ENCODE measurements at regions not wholly inside any gene's neighbourhood (a gene's known extent, or its start where the extent isn't known, plus 50 kb on each side); places are given as distances from the start of the nearest gene placed in this dataset.
A peak's percentile ranks its signal among the peaks of the same experiment; 100 is the strongest.

DNA sequence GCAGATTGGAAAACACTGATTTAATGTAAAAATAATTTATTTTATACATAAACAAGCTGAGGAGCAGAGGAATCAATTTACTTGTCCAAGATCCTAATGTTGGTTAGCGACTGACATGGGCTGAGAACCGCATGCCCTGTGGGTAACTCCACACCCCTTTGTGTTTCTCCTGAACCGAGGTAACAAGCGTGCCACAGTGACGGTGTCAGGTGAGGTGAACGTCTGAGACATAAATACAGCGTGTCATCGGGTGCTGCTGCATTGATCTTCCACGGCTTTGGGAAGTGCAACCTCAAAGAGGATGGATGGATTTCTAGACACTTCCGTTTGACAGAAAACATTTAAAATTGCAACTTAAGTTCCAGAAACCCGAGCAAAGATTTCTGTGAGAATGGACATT, 386.8 kb upstream of the ADARB2 start (continued):
- TF ChIP-seq, protein P1, sequence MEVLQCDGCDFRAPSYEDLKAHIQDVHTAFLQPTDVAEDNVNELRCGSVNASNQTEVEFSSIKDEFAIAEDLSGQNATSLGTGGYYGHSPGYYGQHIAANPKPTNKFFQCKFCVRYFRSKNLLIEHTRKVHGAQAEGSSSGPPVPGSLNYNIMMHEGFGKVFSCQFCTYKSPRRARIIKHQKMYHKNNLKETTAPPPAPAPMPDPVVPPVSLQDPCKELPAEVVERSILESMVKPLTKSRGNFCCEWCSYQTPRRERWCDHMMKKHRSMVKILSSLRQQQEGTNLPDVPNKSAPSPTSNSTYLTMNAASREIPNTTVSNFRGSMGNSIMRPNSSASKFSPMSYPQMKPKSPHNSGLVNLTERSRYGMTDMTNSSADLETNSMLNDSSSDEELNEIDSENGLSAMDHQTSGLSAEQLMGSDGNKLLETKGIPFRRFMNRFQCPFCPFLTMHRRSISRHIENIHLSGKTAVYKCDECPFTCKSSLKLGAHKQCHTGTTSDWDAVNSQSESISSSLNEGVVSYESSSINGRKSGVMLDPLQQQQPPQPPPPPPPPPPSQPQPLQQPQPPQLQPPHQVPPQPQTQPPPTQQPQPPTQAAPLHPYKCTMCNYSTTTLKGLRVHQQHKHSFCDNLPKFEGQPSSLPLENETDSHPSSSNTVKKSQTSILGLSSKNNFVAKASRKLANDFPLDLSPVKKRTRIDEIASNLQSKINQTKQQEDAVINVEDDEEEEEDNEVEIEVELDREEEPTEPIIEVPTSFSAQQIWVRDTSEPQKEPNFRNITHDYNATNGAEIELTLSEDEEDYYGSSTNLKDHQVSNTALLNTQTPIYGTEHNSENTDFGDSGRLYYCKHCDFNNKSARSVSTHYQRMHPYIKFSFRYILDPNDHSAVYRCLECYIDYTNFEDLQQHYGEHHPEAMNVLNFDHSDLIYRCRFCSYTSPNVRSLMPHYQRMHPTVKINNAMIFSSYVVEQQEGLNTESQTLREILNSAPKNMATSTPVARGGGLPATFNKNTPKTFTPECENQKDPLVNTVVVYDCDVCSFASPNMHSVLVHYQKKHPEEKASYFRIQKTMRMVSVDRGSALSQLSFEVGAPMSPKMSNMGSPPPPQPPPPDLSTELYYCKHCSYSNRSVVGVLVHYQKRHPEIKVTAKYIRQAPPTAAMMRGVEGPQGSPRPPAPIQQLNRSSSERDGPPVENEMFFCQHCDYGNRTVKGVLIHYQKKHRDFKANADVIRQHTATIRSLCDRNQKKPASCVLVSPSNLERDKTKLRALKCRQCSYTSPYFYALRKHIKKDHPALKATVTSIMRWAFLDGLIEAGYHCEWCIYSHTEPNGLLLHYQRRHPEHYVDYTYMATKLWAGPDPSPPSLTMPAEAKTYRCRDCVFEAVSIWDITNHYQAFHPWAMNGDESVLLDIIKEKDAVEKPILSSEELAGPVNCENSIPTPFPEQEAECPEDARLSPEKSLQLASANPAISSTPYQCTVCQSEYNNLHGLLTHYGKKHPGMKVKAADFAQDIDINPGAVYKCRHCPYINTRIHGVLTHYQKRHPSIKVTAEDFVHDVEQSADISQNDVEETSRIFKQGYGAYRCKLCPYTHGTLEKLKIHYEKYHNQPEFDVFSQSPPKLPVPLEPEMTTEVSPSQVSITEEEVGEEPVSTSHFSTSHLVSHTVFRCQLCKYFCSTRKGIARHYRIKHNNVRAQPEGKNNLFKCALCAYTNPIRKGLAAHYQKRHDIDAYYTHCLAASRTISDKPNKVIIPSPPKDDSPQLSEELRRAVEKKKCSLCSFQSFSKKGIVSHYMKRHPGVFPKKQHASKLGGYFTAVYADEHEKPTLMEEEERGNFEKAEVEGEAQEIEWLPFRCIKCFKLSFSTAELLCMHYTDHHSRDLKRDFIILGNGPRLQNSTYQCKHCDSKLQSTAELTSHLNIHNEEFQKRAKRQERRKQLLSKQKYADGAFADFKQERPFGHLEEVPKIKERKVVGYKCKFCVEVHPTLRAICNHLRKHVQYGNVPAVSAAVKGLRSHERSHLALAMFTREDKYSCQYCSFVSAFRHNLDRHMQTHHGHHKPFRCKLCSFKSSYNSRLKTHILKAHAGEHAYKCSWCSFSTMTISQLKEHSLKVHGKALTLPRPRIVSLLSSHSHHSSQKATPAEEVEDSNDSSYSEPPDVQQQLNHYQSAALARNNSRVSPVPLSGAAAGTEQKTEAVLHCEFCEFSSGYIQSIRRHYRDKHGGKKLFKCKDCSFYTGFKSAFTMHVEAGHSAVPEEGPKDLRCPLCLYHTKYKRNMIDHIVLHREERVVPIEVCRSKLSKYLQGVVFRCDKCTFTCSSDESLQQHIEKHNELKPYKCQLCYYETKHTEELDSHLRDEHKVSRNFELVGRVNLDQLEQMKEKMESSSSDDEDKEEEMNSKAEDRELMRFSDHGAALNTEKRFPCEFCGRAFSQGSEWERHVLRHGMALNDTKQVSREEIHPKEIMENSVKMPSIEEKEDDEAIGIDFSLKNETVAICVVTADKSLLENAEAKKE (CRISPR knock-in tag; IDR thresholded peaks at IDR 0.05), result no peak
- TF ChIP-seq ZNF331 (CRISPR knock-in tag; IDR thresholded peaks at IDR 0.05; ENCODE audit: low read depth) (no peak), STAT1 (IDR thresholded peaks at IDR 0.05; ENCODE audit: unreplicated experiment) (no peak), JUNB (IDR thresholded peaks at IDR 0.05; ENCODE audit: unreplicated experiment) (no peak)
- TF ChIP-seq, protein P2, sequence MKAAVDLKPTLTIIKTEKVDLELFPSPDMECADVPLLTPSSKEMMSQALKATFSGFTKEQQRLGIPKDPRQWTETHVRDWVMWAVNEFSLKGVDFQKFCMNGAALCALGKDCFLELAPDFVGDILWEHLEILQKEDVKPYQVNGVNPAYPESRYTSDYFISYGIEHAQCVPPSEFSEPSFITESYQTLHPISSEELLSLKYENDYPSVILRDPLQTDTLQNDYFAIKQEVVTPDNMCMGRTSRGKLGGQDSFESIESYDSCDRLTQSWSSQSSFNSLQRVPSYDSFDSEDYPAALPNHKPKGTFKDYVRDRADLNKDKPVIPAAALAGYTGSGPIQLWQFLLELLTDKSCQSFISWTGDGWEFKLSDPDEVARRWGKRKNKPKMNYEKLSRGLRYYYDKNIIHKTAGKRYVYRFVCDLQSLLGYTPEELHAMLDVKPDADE (IDR thresholded peaks at IDR 0.05), result no peak

DNA sequence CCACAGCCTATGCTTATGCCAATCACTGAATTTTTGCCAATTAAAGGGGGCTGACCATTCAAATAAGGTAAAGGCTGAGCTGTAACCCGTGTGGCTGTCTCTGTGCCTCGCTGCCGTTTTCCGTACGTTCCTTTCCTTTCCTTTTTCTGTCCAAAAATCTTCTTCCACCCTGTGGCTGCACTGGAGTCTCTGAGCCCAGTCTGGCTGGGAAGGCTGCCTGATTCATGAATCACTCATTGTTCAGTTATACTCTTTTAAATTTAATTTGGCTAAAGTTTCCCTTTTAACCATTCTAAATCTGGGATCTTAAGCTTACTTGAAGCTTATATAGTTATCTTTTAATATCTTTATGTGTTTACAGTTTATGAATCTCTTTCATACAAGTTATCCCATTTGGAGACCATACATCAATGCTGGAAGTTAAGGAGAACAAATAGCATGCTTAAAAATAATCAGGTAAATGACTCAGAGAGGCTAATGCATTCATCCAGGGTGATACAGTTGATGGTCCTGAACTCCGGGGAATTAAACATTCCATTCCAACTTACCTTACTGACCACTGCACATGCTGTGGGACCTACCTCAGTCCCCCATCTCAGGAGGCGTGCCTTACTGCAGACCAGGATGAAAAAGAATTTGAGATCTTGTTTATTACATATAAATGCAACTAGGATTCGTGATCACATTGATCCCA, 385.3 kb upstream of the ADARB2 start:
- Mint-ChIP-seq H3K9me3 (peaks cover 3% of the 10 kb centered on the region), H3K27ac (no peak overlapping the region), H3K27me3 (ENCODE audit: insufficient read depth, low read depth, poor library complexity) (peaks cover 2% of the 10 kb centered on the region), H3K36me3 (ENCODE audit: low read depth) (peaks cover 2% of the 10 kb centered on the region), H3K4me3 (no peak overlapping the region), H3K4me1 (peaks cover 5% of the 10 kb centered on the region)
- Histone ChIP-seq H3K4me1 (ENCODE audit: insufficient read depth) (no peaks in the 10 kb centered on the region), H2AFZ (0 out of 2 replicates have a peak overlapping the region, but pooled peaks have one; percentile 14), H3K4me3 (no peak overlapping the region), H3K27ac (ENCODE audit: low read depth) (no peak overlapping the region), H4K20me1 (replicated peaks; ENCODE audit: insufficient read depth) (no peaks in the 10 kb centered on the region), H3F3A (replicated peaks; ENCODE audit: low read depth) (no peaks in the 10 kb centered on the region), H3K9me2 (ENCODE audit: insufficient read depth) (peaks cover 2% of the 10 kb centered on the region; the same call in 1 of the 2 replicates), H3K27me3 (ENCODE audit: insufficient read depth) (no peaks in the 10 kb centered on the region), H3K4me2 (no peak overlapping the region), H3K79me2 (replicated peaks; ENCODE audit: insufficient read depth) (no peaks in the 10 kb centered on the region), H3K36me3 (ENCODE audit: insufficient read depth) (no peaks in the 10 kb centered on the region)
- ATAC-seq (no peak), DNase-seq (ENCODE audit: low spot score) (no peak)
- TF ChIP-seq, protein P3, sequence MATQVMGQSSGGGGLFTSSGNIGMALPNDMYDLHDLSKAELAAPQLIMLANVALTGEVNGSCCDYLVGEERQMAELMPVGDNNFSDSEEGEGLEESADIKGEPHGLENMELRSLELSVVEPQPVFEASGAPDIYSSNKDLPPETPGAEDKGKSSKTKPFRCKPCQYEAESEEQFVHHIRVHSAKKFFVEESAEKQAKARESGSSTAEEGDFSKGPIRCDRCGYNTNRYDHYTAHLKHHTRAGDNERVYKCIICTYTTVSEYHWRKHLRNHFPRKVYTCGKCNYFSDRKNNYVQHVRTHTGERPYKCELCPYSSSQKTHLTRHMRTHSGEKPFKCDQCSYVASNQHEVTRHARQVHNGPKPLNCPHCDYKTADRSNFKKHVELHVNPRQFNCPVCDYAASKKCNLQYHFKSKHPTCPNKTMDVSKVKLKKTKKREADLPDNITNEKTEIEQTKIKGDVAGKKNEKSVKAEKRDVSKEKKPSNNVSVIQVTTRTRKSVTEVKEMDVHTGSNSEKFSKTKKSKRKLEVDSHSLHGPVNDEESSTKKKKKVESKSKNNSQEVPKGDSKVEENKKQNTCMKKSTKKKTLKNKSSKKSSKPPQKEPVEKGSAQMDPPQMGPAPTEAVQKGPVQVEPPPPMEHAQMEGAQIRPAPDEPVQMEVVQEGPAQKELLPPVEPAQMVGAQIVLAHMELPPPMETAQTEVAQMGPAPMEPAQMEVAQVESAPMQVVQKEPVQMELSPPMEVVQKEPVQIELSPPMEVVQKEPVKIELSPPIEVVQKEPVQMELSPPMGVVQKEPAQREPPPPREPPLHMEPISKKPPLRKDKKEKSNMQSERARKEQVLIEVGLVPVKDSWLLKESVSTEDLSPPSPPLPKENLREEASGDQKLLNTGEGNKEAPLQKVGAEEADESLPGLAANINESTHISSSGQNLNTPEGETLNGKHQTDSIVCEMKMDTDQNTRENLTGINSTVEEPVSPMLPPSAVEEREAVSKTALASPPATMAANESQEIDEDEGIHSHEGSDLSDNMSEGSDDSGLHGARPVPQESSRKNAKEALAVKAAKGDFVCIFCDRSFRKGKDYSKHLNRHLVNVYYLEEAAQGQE (IDR thresholded peaks at IDR 0.05; ENCODE audit: unreplicated experiment), result no peak
- TF ChIP-seq, protein P2 (IDR thresholded peaks at IDR 0.05), result no peak
- TF ChIP-seq STAT1 (IDR thresholded peaks at IDR 0.05; ENCODE audit: unreplicated experiment) (no peak), ZNF114 (CRISPR knock-in tag; IDR thresholded peaks at IDR 0.05) (no peak), ZNF331 (CRISPR knock-in tag; IDR thresholded peaks at IDR 0.05; ENCODE audit: low read depth) (no peak), POLR2AphosphoS5 (IDR thresholded peaks at IDR 0.05; ENCODE audit: low read depth) (no peak)
